Prostate gland (tissue), 2 donors: ENCODE measurements at regions not wholly inside any gene's neighbourhood (a gene's known extent, or its start where the extent isn't known, plus 50 kb on each side); places are given as distances from the start of the nearest gene placed in this dataset.
"Not testable (repeated sequence)": the region's sequence is repeated elsewhere in the genome, so short reads cannot be mapped to it uniquely, and the experiment has no call there.

Source experiments
- DNase-seq: peaks from one replicate; pipeline ENCODE4 v3.0.0-alpha.2; 2019; ENCODE audit warnings: low spot score
- H3K27ac ChIP-seq, 2 donors: fragments of 200-600 bp; sonication (generic); 2 replicates each; pipeline ENCODE4 v1.5.1; 2017 to 2019
- H3K27me3 ChIP-seq: fragments of 200-600 bp; sonication (generic); replicated peaks from 2 replicates; pipeline ENCODE4 v1.5.1; 2019; ENCODE audit not compliant: insufficient read depth
- H3K36me3 ChIP-seq, 2 donors: fragments of 200-600 bp; sonication (generic); 1 replicate in 1 of 2; 2 replicates in 1 of 2; pipeline versions ENCODE4 v1.5.1 to v1.8.1; 2017 to 2019
- H3K4me1 ChIP-seq: fragments of 200-600 bp; sonication (generic); replicated peaks from 2 replicates; pipeline ENCODE4 v1.5.1; 2019
- H3K4me3 ChIP-seq, 2 donors: fragments of 200-600 bp; sonication (generic); 2 replicates each; pipeline ENCODE4 v1.5.1; 2017 to 2019
- H3K9me3 ChIP-seq: fragments of 200-600 bp; sonication (generic); 2 replicates; pipeline ENCODE4 v1.5.1; 2017
- CTCF ChIP-seq, 4 experiments: fragments of 200-600 bp in 2 of 4; fragments of 450-650 bp in 2 of 4; sonication (generic) in 2 of 4; IDR thresholded peaks; 1 replicate in 3 of 4; 2 replicates in 1 of 4; pipeline ENCODE4 v1.5.1; 2016 to 2019; ENCODE audit warnings: antibody characterized with exemption in 4 of 4, mild to moderate bottlenecking in 2 of 4, moderate library complexity in 2 of 4
- POLR2A ChIP-seq: fragments of 450-650 bp; IDR thresholded peaks from one replicate; pipeline ENCODE4 v1.6.1; 2016; ENCODE audit warnings: antibody characterized with exemption, mild to moderate bottlenecking
- POLR2AphosphoS5 ChIP-seq: sonication (generic); formaldehyde crosslinking; IDR thresholded peaks from one replicate; pipeline ENCODE4 v1.6.1; 2017; ENCODE audit warnings: antibody characterized with exemption
- WGBS: methylation state at CpG from one replicate; pipeline ENCODE4 v1.1.5; 2018; 5-methylcytosine and 5-hydroxymethylcytosine counted together
- intact Hi-C: fragments of 100-400 bp; cut with DNase I; formaldehyde crosslinking; loops from one replicate; pipeline ENCODE4 v1.14.2; 2022

GRCh38 chr13:22866221-22866620 is 314.6 kb upstream of the SGCG start:
- no peak for TF ChIP-seq POLR2A
- Histone ChIP-seq H3K36me3 (no peaks in the 10 kb centered on the region), H3K27ac (no peak overlapping the region), H3K27me3 (no peaks in the 10 kb centered on the region), H3K4me3 (no peak overlapping the region), H3K4me1 (no peaks in the 10 kb centered on the region), H3K9me3 (no peaks in the 10 kb centered on the region)
- DNase-seq, result no peak
- intact Hi-C loops, result no loop called here
- WGBS, result 95% methylated on average over 9 of the region's 9 CpGs

GRCh38 chr13:22871231-22871630 is 309.5 kb upstream of the SGCG start:
- Histone ChIP-seq H3K27ac (no peak overlapping the region), H3K9me3 (no peaks in the 10 kb centered on the region), H3K4me3 (no peak overlapping the region), H3K4me1 (no peaks in the 10 kb centered on the region), H3K36me3 (no peaks in the 10 kb centered on the region), H3K27me3 (no peaks in the 10 kb centered on the region)
- TF ChIP-seq CTCF (IDR thresholded peaks at IDR 0.05) (no peak), POLR2A (no peak), POLR2AphosphoS5 (no peak)
- intact Hi-C loops, result no loop called here
- WGBS, result 87% methylated on average over 2 of the region's 2 CpGs
- no peak for DNase-seq

- Histone ChIP-seq H3K4me3 (no peak overlapping the region), H3K4me1 (no peaks in the 10 kb centered on the region), H3K27ac (no peak overlapping the region), H3K9me3 (no peaks in the 10 kb centered on the region), H3K27me3 (no peaks in the 10 kb centered on the region), H3K36me3 (no peaks in the 10 kb centered on the region)
- DNase-seq, result no peak
- TF ChIP-seq POLR2A (no peak), CTCF (IDR thresholded peaks at IDR 0.05) (no peak), POLR2AphosphoS5 (no peak)
- intact Hi-C loops, result no loop called here
- 50% methylated on average over 1 of the region's 1 CpG for WGBS
These were observed 305.9 kb upstream of the SGCG start for GRCh38 chr13:22874839-22875238.

GRCh38 chr13:22877421-22877820 is 303.4 kb upstream of the SGCG start:
- Histone ChIP-seq H3K27ac (no peak overlapping the region), H3K4me3 (no peak overlapping the region), H3K27me3 (no peaks in the 10 kb centered on the region), H3K36me3 (no peaks in the 10 kb centered on the region), H3K9me3 (no peaks in the 10 kb centered on the region), H3K4me1 (no peaks in the 10 kb centered on the region)
- intact Hi-C loops, result no loop called here
- DNase-seq, result no peak
- TF ChIP-seq CTCF (IDR thresholded peaks at IDR 0.05), result no peak
- 96% methylated on average over 4 of the region's 4 CpGs for WGBS

GRCh38 chr13:22880741-22881720 is 299.7 kb upstream of the SGCG start:
- intact Hi-C loops, result no loop called here
- no peaks in the 10 kb centered on the region for H3K4me1 ChIP-seq
- H3K4me3 ChIP-seq, result no peak overlapping the region
- H3K27me3 ChIP-seq, result no peaks in the 10 kb centered on the region
- 88% methylated on average over 10 of the region's 10 CpGs for WGBS
- TF ChIP-seq POLR2AphosphoS5 (no peak), CTCF (IDR thresholded peaks at IDR 0.05) (no peak), POLR2A (no peak)
- DNase-seq, result no peak
- H3K36me3 ChIP-seq, result no peaks in the 10 kb centered on the region
- H3K9me3 ChIP-seq, result no peaks in the 10 kb centered on the region
- no peak overlapping the region for H3K27ac ChIP-seq

- intact Hi-C loops, H3K36me3 ChIP-seq, H3K27ac ChIP-seq, DNase-seq, H3K4me1 ChIP-seq, H3K4me3 ChIP-seq, H3K27me3 ChIP-seq, H3K9me3 ChIP-seq: not testable (repeated sequence)
- 75% methylated on average over 9 of the region's 9 CpGs for WGBS
These were observed 298.8 kb upstream of the SGCG start for GRCh38 chr13:22881721-22882608.
